Mammary epithelial cell (primary cell): ENCODE measurements at regions not wholly inside any gene's neighbourhood (a gene's known extent, or its start where the extent isn't known, plus 50 kb on each side); places are given as distances from the start of the nearest gene placed in this dataset.

Experiments
- EZH2 ChIP-seq: IDR thresholded peaks from 2 replicates; pipeline ENCODE4 v1.6.1; 2012; ENCODE audit warnings: low read length, inconsistent platforms, borderline replicate concordance
- TF ChIP-seq, protein P1 (sequence below), 2 donors: IDR thresholded peaks in 1 of 2; conservative IDR thresholded peaks in 1 of 2; 2 replicates each; pipeline ENCODE4 v1.5.1; 2011 to 2012; ENCODE audit warnings: inconsistent platforms in 2 of 2, low read length in 2 of 2, mild to moderate bottlenecking in 2 of 2, control low read depth in 1 of 2, low read depth in 1 of 2; ENCODE audit not compliant: insufficient read depth in 1 of 2; ENCODE audit errors: extremely low read depth in 1 of 2

DNA sequence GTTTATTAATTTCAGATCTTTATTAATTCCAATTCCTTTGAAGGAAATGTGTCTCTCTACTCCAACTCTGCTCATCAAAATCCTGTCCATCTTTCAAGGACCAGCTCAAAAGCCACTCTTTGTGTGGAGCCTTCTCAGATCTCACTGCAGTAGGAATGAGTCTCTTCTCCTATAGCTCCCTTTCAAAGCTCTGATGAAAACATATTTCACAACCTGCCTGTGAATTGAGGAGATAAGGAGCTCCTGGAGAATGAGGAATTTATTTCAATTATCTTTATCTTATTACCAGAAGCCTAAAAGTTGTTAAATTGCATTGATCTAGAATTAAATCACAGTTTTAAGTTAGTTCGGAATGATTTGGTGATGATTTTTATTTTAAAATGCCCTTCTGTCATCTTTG lies 92.6 kb upstream of the TRPC3 start:
- TF ChIP-seq, protein P1, sequence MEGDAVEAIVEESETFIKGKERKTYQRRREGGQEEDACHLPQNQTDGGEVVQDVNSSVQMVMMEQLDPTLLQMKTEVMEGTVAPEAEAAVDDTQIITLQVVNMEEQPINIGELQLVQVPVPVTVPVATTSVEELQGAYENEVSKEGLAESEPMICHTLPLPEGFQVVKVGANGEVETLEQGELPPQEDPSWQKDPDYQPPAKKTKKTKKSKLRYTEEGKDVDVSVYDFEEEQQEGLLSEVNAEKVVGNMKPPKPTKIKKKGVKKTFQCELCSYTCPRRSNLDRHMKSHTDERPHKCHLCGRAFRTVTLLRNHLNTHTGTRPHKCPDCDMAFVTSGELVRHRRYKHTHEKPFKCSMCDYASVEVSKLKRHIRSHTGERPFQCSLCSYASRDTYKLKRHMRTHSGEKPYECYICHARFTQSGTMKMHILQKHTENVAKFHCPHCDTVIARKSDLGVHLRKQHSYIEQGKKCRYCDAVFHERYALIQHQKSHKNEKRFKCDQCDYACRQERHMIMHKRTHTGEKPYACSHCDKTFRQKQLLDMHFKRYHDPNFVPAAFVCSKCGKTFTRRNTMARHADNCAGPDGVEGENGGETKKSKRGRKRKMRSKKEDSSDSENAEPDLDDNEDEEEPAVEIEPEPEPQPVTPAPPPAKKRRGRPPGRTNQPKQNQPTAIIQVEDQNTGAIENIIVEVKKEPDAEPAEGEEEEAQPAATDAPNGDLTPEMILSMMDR (conservative IDR thresholded peaks at IDR 0.05 in 1 of 2, IDR thresholded peaks at IDR 0.05 in 1 of 2; ENCODE audit: extremely low read depth in 1 of 2, insufficient read depth in 1 of 2, low read depth in 1 of 2, low read length in 2 of 2), result no peak
- TF ChIP-seq EZH2, result no peak
